B cell (primary cell): ENCODE measurements at regions not wholly inside any gene's neighbourhood (a gene's known extent, or its start where the extent isn't known, plus 50 kb on each side); places are given as distances from the start of the nearest gene placed in this dataset.

Experiments
- ATAC-seq: fragments of 200-7000 bp; cut with Tn5 transposase; one replicate; pipeline ENCODE4 v1.10.0; 2021; ENCODE audit warnings: low read depth, mild to moderate bottlenecking, moderate number of reproducible peaks, moderate library complexity
- CTCF ChIA-PET: fragments of 350-600 bp; sonication (Branson Sonifier 250); formaldehyde crosslinking; loops from one replicate; lab custom pipeline; 2021; ENCODE audit warnings: antibody characterized with exemption, inconsistent platforms; lab: Charles Lee
- POLR2A ChIA-PET: fragments of 350-600 bp; sonication (Branson Sonifier 250); formaldehyde crosslinking; loops from one replicate; lab custom pipeline; 2021; ENCODE audit warnings: antibody characterized with exemption; lab: Charles Lee
- DNase-seq: peaks from one replicate; pipeline ENCODE4 v3.0.0; 2013
- H2AFZ ChIP-seq: 2 replicates; pipeline ENCODE4 v1.6.1; 2012; ENCODE audit warnings: mild to moderate bottlenecking, low read depth, low read length; ENCODE audit not compliant: insufficient read depth, poor library complexity, severe bottlenecking
- H3K27ac ChIP-seq, 2 donors: 1 replicate in 1 of 2; 2 replicates in 1 of 2; pipeline ENCODE4 v1.5.1; 2012 to 2013; ENCODE audit warnings: low read length in 2 of 2, mild to moderate bottlenecking in 2 of 2, moderate library complexity in 1 of 2
- H3K27me3 ChIP-seq, 4 experiments: fragments of 200-600 bp in 1 of 4; sonication (generic) in 1 of 4; replicated peaks in 1 of 4; 1 replicate in 2 of 4; 2 replicates in 2 of 4; pipeline versions ENCODE4 v1.6.1 to v1.7.0; 2013 to 2016; ENCODE audit warnings: low read length in 3 of 4, mild to moderate bottlenecking in 2 of 4, mixed read lengths in 1 of 4, moderate library complexity in 1 of 4; ENCODE audit not compliant: insufficient read depth in 4 of 4, control insufficient read depth in 3 of 4; ENCODE audit errors: control extremely low read depth in 1 of 4
- H3K36me3 ChIP-seq, 2 experiments: replicated peaks in 1 of 2; 1 replicate in 1 of 2; 2 replicates in 1 of 2; pipeline versions ENCODE4 v1.6.1 to v1.7.1; 2013; ENCODE audit warnings: low read length in 1 of 2; ENCODE audit not compliant: insufficient read depth in 2 of 2, control insufficient read depth in 1 of 2; ENCODE audit errors: control extremely low read depth in 1 of 2, extremely low read depth in 1 of 2
- H3K4me1 ChIP-seq, 2 donors: fragments of 200-600 bp in 1 of 2; sonication (generic) in 1 of 2; 1 replicate in 1 of 2; 2 replicates in 1 of 2; pipeline versions ENCODE4 v1.5.1 to v1.6.1; 2013 to 2017; ENCODE audit warnings: low read length in 2 of 2; ENCODE audit not compliant: control insufficient read depth in 2 of 2, insufficient read depth in 2 of 2
- H3K4me2 ChIP-seq: replicated peaks from 2 replicates; pipeline ENCODE3; 2012; ENCODE audit warnings: mild to moderate bottlenecking, low read depth, low read length; ENCODE audit not compliant: poor library complexity, severe bottlenecking
- H3K4me3 ChIP-seq, 5 experiments: fragments of 200-600 bp in 1 of 5; sonication (generic) in 1 of 5; 1 replicate in 3 of 5; 2 replicates in 2 of 5; pipeline versions ENCODE4 v1.5.1 to v1.7.0; 2011 to 2016; ENCODE audit warnings: low read length in 4 of 5, mild to moderate bottlenecking in 4 of 5, low read depth in 2 of 5, control low read depth in 1 of 5, moderate library complexity in 1 of 5; ENCODE audit not compliant: insufficient read depth in 1 of 5; ENCODE audit errors: control extremely low read depth in 1 of 5, extremely low read depth in 1 of 5
- H3K79me2 ChIP-seq: fragments of 200-600 bp; sonication (generic); one replicate; pipeline ENCODE4 v1.6.0; 2016; ENCODE audit warnings: low read length; ENCODE audit not compliant: control insufficient read depth, insufficient read depth
- H3K9ac ChIP-seq: fragments of 200-600 bp; sonication (generic); 2 replicates; pipeline ENCODE4 v1.6.1; 2017; ENCODE audit warnings: mild to moderate bottlenecking, low read length, moderate library complexity
- H3K9me3 ChIP-seq, 3 donors: one replicate each; pipeline versions ENCODE4 v1.6.1 to v1.7.1; 2013; ENCODE audit warnings: low read length in 2 of 3; ENCODE audit not compliant: control insufficient read depth in 2 of 3, insufficient read depth in 1 of 3; ENCODE audit errors: control extremely low read depth in 1 of 3
- H4K20me1 ChIP-seq: 2 replicates; pipeline ENCODE4 v1.6.0; 2012; ENCODE audit warnings: mild to moderate bottlenecking, low read length; ENCODE audit not compliant: insufficient read depth, control insufficient read depth, poor library complexity, severe bottlenecking
- H3K27ac Mint-ChIP-seq: one replicate; pipeline ENCODE4 v1.8.0; 2021; ENCODE audit warnings: mixed read lengths
- H3K27me3 Mint-ChIP-seq: one replicate; pipeline ENCODE4 v1.8.0; 2021; ENCODE audit warnings: mixed read lengths
- H3K4me1 Mint-ChIP-seq: one replicate; pipeline ENCODE4 v1.8.0; 2021; ENCODE audit warnings: mixed read lengths
- H3K4me3 Mint-ChIP-seq: one replicate; pipeline ENCODE4 v1.8.0; 2021; ENCODE audit warnings: mixed read lengths
- H3K9me3 Mint-ChIP-seq: one replicate; pipeline ENCODE4 v1.8.0; 2022; ENCODE audit warnings: mixed read lengths; ENCODE audit not compliant: insufficient read depth
- EZH2 ChIP-seq: IDR thresholded peaks from 2 replicates; pipeline ENCODE4 v1.6.1; 2012; ENCODE audit warnings: borderline replicate concordance, low read depth, mild to moderate bottlenecking, moderate library complexity, low read length; ENCODE audit not compliant: insufficient read depth, poor library complexity, severe bottlenecking
- WGBS: methylation state at CpG from one replicate; pipeline ENCODE4 v1.1.5; 2013; ENCODE audit warnings: missing lambda C conversion rate; ENCODE audit not compliant: insufficient coverage; 5-methylcytosine and 5-hydroxymethylcytosine counted together
- intact Hi-C: fragments of 100-400 bp; cut with micrococcal nuclease; formaldehyde crosslinking; loops from one replicate; pipeline ENCODE4 v1.10.0; 2022
- TF ChIP-seq, protein P1 (sequence below): fragments of 200-600 bp; IDR thresholded peaks from one replicate; pipeline ENCODE4 v1.8.0; 2022; ENCODE audit warnings: antibody characterized with exemption, mild to moderate bottlenecking

DNA sequence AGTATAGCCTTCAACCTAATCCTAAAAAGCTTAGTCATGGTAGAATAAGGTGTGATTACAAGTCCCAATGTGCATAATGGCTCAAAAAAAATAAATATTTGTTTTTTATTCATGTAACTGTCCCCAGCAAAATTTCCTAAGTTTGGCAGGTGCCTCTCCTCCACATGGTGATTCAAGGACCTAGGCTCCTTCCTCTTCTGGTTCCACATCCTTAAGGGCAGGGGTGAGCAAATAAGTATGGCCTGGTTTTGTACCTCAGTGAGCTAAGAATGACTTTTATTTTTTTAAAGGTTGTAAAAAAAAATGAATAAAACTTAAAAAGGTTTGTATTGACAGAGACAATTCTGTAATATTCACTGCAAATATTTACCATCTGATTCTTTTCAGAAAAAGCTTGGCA, 343.5 kb upstream of the UBE2E2 start:
- H3K4me2 ChIP-seq: no peak overlapping the region
- ATAC-seq (no peak), DNase-seq (no peak)
- H3K4me1 Mint-ChIP-seq: no peaks in the 10 kb centered on the region
- POLR2A ChIA-PET: no interaction called here
- H3K4me3 Mint-ChIP-seq: no peak overlapping the region
- H3K9ac ChIP-seq: no peak overlapping the region
- no peaks in the 10 kb centered on the region for H4K20me1 ChIP-seq
- H3K27ac ChIP-seq: no peak overlapping the region
- no peaks in the 10 kb centered on the region for H3K4me1 ChIP-seq
- H3K36me3 ChIP-seq: no peaks in the 10 kb centered on the region
- no peaks in the 10 kb centered on the region for H3K79me2 ChIP-seq
- no peak overlapping the region for H2AFZ ChIP-seq
- CTCF ChIA-PET: no interaction called here
- no peak overlapping the region for H3K4me3 ChIP-seq
- peaks cover 6% of the 10 kb centered on the region for H3K9me3 Mint-ChIP-seq
- peaks cover 0 to 3% (median 0%) of the 10 kb centered on the region in 4 experiments for H3K27me3 ChIP-seq
- intact Hi-C loops: no loop called here
- H3K27me3 Mint-ChIP-seq: peaks cover 3% of the 10 kb centered on the region
- H3K27ac Mint-ChIP-seq: no peak overlapping the region
- peaks cover 0 to 1% (median 0%) of the 10 kb centered on the region in 3 donors for H3K9me3 ChIP-seq
- TF ChIP-seq EZH2: no peak

DNA sequence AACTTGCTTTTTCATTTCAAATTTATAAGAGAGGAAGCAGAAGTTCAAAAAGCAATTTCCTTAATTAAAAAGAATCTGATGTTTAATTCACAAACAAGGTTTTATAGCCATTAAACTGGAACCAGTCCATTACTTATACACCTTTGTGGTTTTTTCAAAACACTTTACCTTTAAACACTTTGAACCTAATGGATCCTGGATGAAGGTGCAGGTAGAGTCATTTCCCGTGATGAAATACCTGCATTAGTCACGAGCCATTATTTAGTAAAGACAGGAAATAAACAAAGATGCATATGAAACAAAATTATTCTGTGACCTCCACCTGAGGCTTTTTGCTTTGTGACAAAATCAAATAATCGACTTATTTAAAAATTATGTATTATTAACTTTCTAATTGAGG, 341.7 kb upstream of the UBE2E2 start:
- Mint-ChIP-seq H3K27me3 (peaks cover 3% of the 10 kb centered on the region), H3K27ac (no peak overlapping the region), H3K9me3 (peaks cover 5% of the 10 kb centered on the region), H3K4me3 (no peak overlapping the region), H3K4me1 (no peaks in the 10 kb centered on the region)
- intact Hi-C loops: no loop called here
- H3K4me2 ChIP-seq: no peak overlapping the region
- CTCF ChIA-PET: no interaction called here
- TF ChIP-seq, protein P1, sequence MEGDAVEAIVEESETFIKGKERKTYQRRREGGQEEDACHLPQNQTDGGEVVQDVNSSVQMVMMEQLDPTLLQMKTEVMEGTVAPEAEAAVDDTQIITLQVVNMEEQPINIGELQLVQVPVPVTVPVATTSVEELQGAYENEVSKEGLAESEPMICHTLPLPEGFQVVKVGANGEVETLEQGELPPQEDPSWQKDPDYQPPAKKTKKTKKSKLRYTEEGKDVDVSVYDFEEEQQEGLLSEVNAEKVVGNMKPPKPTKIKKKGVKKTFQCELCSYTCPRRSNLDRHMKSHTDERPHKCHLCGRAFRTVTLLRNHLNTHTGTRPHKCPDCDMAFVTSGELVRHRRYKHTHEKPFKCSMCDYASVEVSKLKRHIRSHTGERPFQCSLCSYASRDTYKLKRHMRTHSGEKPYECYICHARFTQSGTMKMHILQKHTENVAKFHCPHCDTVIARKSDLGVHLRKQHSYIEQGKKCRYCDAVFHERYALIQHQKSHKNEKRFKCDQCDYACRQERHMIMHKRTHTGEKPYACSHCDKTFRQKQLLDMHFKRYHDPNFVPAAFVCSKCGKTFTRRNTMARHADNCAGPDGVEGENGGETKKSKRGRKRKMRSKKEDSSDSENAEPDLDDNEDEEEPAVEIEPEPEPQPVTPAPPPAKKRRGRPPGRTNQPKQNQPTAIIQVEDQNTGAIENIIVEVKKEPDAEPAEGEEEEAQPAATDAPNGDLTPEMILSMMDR: no peak
- no peak for TF ChIP-seq EZH2
- H2AFZ ChIP-seq: no peak overlapping the region
- POLR2A ChIA-PET: no interaction called here
- peaks cover 0 to 3% (median 0%) of the 10 kb centered on the region in 4 experiments for H3K27me3 ChIP-seq
- WGBS: no CpG with 5 or more reads among the region's 3 CpGs
- H3K4me1 ChIP-seq: no peaks in the 10 kb centered on the region
- no peaks in the 10 kb centered on the region for H4K20me1 ChIP-seq
- no peak overlapping the region for H3K27ac ChIP-seq
- no peak for ATAC-seq
- no peak overlapping the region for H3K9ac ChIP-seq
- no peaks in the 10 kb centered on the region for H3K36me3 ChIP-seq
- no peak overlapping the region for H3K4me3 ChIP-seq
- no peak for DNase-seq
- H3K79me2 ChIP-seq: no peaks in the 10 kb centered on the region
- peaks cover 0 to 1% (median 0%) of the 10 kb centered on the region in 3 donors for H3K9me3 ChIP-seq
